NCI-H526 (cell line): ENCODE measurements at regions not wholly inside any gene's neighbourhood (a gene's known extent, or its start where the extent isn't known, plus 50 kb on each side); places are given as distances from the start of the nearest gene placed in this dataset.

ENCODE experiments used
- DNase-seq, 2 experiments: peaks; one replicate each; lab custom pipeline; 2025; lab: John Stamatoyannopoulos, UW

- no peak for DNase-seq
These were observed 371.2 kb upstream of the THBS1 start for GRCh38 chr15:39209548-39210211.

- DNase-seq = no peak
These were observed 369.5 kb upstream of the THBS1 start for GRCh38 chr15:39211108-39211979.

GRCh38 chr15:39213385-39213840 is 367.5 kb upstream of the THBS1 start:
- DNase-seq = no peak

DNA sequence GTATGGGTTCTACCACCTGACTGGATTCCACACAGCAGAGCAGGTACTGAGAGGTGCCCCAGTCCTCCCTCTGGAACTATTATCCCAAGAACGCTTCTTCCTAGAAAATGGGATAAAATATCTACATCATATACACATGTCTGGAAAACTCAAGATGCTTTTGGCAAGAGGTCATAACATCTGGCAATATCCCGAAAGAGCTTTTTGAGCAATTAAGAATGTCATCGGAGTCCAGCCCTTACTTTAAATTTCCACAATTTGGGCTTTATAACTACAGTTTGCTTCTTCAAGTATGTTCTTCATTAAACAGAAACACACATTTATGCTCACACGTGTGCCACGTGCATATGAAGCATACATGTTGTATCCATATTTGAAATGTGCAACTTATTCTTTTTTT is 365.9 kb upstream of the THBS1 start:
- no peak for DNase-seq

- DNase-seq = peak in 1 of 2 experiments; percentile 25
These were observed 364.1 kb upstream of the THBS1 start for GRCh38 chr15:39216816-39217215.

GRCh38 chr15:39219608-39220007 is 361.3 kb upstream of the THBS1 start:
- DNase-seq = no peak

- DNase-seq = no peak
These were observed 354.5 kb upstream of the THBS1 start for GRCh38 chr15:39226169-39226937.

GRCh38 chr15:39227001-39227400 is 353.9 kb upstream of the THBS1 start:
- DNase-seq = no peak

DNA sequence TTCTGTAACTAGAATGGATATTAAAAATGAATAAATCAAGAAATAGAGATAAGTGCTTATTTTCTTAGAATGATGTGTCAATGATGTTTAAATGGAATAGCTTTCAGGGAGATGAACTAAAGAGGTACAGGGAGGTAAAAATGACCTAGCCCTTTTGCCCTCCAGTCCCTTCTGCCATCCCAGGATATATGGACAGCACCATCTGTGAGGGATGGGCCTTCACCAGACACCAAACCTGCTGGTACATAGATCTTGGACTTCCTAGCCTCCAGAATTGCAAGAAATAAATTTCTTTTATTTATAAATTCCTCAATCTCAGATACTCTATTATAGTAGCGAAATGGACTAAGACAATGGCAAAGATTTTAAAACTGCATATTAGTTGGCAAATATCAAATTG is 352.0 kb upstream of the THBS1 start:
- no peak for DNase-seq

DNA sequence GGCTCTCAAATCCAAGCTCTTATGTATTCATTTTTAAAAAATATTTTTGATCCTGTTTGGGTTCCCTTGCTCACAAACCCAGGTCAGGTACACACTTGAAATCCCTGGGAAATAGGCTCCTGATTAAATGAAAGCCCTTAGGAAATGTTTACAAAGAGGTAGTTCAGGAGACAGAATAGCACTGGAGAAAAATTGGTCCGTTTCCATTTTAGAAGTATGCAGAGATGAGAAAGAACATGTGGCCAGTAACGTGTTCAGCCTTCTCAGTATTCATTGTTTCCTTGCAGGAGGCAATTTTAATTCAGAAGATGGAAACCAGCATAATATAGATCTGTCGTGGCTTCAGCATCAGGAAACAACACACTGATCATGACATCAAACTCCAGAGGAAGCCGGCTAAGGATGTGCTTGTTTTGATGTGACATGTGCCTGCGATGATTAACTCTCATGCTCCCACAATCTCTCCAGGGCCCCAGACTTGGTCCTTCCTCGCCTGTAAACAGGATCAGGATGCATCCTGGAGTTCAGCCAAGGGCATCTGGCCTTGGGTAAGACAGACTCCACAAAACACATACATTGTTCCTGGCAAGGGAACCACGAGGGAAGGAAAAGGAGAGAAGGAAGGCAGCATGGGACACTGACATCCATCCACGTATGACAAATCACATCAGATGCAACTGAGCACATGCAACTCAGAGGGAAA is 350.5 kb upstream of the THBS1 start:
- no peak for DNase-seq

GRCh38 chr15:39230908-39231285 is 350.0 kb upstream of the THBS1 start:
- DNase-seq = no peak

GRCh38 chr15:39232512-39232911 is 348.4 kb upstream of the THBS1 start:
- no peak for DNase-seq

GRCh38 chr15:39235084-39235795 is 345.6 kb upstream of the THBS1 start:
- no peak for DNase-seq

DNA sequence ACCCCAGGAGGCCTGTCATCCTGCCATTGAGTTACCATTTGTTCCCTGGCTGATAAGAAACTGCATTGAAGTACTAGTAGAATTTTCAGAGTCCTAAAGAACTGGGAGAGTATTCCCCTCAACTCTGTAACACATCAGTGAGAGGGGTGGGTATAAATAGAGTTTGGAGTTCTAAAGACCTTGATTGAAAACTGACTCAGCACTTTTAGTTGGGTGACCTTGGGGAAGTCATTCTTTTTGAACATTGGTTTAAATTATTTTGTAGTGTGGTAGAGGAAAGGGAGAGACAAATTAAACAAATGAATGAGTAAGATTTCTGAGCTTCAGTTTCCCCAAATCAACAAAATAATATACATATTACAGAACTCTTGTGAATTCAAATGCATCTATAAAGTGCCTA is 344.5 kb upstream of the THBS1 start:
- DNase-seq = no peak

DNA sequence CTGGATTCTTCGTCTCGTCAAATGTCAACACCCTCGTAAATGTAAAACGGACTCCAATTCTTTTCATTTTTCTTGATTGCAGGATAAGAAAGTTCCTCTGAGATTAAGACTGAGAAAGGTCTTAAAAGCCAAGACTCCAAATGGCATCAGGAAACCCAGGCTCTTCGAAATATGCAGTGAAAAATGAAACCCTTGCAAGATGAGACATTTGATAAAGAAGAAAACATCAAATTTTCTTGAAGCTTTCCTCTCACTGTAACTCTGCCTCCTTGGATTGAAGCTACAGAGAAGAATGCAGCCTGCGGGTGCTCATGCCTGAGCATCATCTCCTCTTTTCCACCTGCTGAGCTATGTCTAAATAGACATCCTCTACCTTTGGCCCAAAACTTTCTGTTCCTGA is 342.4 kb upstream of the THBS1 start:
- DNase-seq = no peak

DNA sequence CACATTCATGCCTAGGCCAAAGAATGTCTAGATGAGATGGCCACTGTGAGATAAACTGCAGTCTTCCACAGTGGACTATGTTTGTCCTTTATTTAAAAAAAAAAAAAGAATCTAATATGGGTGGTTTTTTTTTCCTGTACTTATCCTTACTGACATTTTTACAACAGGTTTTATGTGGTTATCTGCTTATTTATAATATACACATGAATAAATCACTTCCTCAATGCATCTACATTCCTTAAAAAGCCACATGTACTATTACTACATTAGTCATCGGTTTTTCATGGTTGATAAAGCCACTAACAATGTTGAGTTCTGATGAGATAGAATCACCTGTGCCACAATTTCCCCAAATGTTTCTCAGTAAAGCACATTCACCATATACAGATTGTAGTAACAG is 341.3 kb upstream of the THBS1 start:
- DNase-seq = no peak

GRCh38 chr15:39242345-39242744 is 338.5 kb upstream of the THBS1 start:
- DNase-seq = no peak

DNA sequence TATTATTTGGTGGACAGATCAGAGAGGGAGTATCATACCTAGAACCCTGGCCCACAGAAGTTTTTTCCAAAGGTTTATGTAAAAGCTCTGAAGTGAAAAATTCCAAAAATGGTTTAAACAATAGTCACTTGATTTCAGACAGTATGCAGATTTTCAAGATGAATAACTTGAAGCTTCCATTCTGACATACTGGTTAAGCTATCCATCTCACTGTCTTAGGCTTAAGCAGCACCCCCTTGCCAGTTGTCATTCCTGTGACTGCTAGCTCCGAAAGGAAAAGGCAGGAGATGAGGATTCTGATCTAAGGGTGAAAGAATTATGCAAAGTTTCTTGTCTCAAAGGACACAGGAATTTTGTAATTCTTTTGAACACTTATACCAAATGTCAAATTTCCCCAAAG is 337.5 kb upstream of the THBS1 start:
- no peak for DNase-seq

DNA sequence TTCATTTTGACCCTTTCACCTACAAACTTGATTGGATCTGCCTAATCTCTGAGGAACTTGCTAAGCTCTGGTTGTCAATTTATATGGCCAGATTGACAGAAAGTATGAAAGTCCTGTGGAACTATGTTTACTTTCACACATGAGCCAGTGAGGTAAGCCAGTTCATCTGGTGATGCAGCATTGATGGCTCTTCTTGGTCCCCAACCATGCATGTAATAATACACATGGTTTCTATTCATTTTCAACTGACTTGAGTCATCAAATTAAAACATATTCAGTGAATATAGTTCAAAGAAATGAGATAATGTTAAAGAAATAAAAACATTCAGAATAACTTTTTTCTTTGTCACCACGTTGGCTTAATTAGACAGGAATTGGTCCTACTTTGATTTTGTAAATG is 336.1 kb upstream of the THBS1 start:
- no peak for DNase-seq

DNA sequence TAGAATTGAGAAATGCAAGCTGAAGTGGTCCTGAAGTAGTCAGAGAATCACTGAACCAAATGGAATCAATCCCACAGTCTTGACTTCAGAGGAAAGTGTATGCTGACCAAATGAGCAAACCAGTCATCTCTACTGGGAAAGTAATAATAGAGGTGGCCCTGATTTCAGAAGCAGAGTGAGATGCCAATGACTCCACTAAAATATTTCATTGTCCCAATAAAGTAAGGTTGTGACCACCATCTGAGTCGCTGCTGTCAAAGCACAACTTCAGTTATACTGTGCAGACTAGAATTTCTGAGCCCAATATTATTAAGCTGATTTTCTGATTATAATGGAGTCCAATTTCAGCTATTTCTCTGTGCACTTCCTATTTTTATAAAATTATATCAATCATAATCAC is 334.4 kb upstream of the THBS1 start:
- no peak for DNase-seq

GRCh38 chr15:39247574-39247973 is 333.3 kb upstream of the THBS1 start:
- no peak for DNase-seq
